IMR-90 (cell line): ENCODE measurements at regions not wholly inside any gene's neighbourhood (a gene's known extent, or its start where the extent isn't known, plus 50 kb on each side); places are given as distances from the start of the nearest gene placed in this dataset.

Experiments
- ATAC-seq: fragments of 200-7000 bp; cut with Tn5 transposase; 2 replicates; pipeline ENCODE4 v1.9.1; 2020; ENCODE audit warnings: low read depth, mild to moderate bottlenecking, moderate library complexity
- BruUV-seq: library from RNA; stranded (reverse); fragments of 400-500 nt; replicated peaks from 2 replicates; lab custom pipeline; 2021; lab: Mats Ljungman, UMichigan
- CTCF ChIA-PET: fragments of 300-600 bp; formaldehyde crosslinking; extraction: SDS; loops from one replicate; lab custom pipeline; 2021; ENCODE audit warnings: antibody characterized with exemption; lab: Yijun Ruan, JAX
- POLR2A ChIA-PET: fragments of 300-600 bp; sonication (Branson Sonifier 250); formaldehyde crosslinking; loops from one replicate; lab custom pipeline; 2022; ENCODE audit warnings: antibody characterized with exemption; ENCODE audit not compliant: unreplicated experiment; lab: Charles Lee
- DNase-seq: peaks from one replicate; pipeline ENCODE4 v3.0.0; 2013
- H2AFZ ChIP-seq: replicated peaks from 2 replicates; pipeline ENCODE3; 2013; ENCODE audit warnings: low read length, mild to moderate bottlenecking; ENCODE audit not compliant: poor library complexity
- H2AK5ac ChIP-seq: 2 replicates; pipeline ENCODE4 v1.6.1; 2013; ENCODE audit warnings: low read depth, low read length, inconsistent platforms
- H2AK9ac ChIP-seq: replicated peaks from 2 replicates; pipeline ENCODE3; 2013; ENCODE audit warnings: mild to moderate bottlenecking, low read depth, low read length, moderate library complexity; ENCODE audit not compliant: poor library complexity
- H2BK120ac ChIP-seq: 2 replicates; pipeline ENCODE4 v1.6.1; 2013; ENCODE audit warnings: low read depth, low read length, inconsistent platforms
- H2BK15ac ChIP-seq: 3 replicates; pipeline ENCODE4 v1.6.1; 2013; ENCODE audit warnings: low read depth, low read length, inconsistent platforms
- H2BK20ac ChIP-seq: 2 replicates; pipeline ENCODE4 v1.6.1; 2013; ENCODE audit warnings: low read depth, mild to moderate bottlenecking, inconsistent platforms, low read length, moderate library complexity
- H2BK5ac ChIP-seq: 2 replicates; pipeline ENCODE4 v1.6.1; 2013; ENCODE audit warnings: mild to moderate bottlenecking, low read depth, low read length, inconsistent platforms; ENCODE audit not compliant: poor library complexity, severe bottlenecking
- H3K14ac ChIP-seq: replicated peaks from 2 replicates; pipeline ENCODE4 v1.6.1; 2013; ENCODE audit warnings: low read depth, low read length, inconsistent platforms
- H3K18ac ChIP-seq: 2 replicates; pipeline ENCODE4 v1.6.1; 2013; ENCODE audit warnings: low read depth, low read length, control low read depth
- H3K23ac ChIP-seq: 2 replicates; pipeline ENCODE4 v1.6.1; 2013; ENCODE audit warnings: low read depth, low read length, inconsistent platforms
- H3K27ac ChIP-seq: 2 replicates; pipeline ENCODE4 v1.5.1; 2013; ENCODE audit warnings: mild to moderate bottlenecking, control low read depth, low read length; ENCODE audit not compliant: insufficient read depth
- H3K27me3 ChIP-seq: 2 replicates; pipeline ENCODE4 v1.6.1; 2013; ENCODE audit warnings: low read length; ENCODE audit not compliant: control insufficient read depth, insufficient read depth
- H3K36me3 ChIP-seq: 2 replicates; pipeline ENCODE4 v1.6.1; 2013; ENCODE audit warnings: low read length, mixed read lengths; ENCODE audit not compliant: control insufficient read depth, insufficient read depth
- H3K4ac ChIP-seq: 2 replicates; pipeline ENCODE4 v1.6.1; 2013; ENCODE audit warnings: low read depth, low read length, inconsistent platforms
- H3K4me1 ChIP-seq: 2 replicates; pipeline ENCODE4 v1.6.1; 2013; ENCODE audit warnings: low read length, mixed read lengths; ENCODE audit not compliant: control insufficient read depth, insufficient read depth
- H3K4me2 ChIP-seq: 2 replicates; pipeline ENCODE4 v1.6.1; 2013; ENCODE audit warnings: low read depth, mild to moderate bottlenecking, control low read depth, low read length, moderate library complexity
- H3K4me3 ChIP-seq: 2 replicates; pipeline ENCODE4 v1.5.1; 2013; ENCODE audit warnings: low read depth, mild to moderate bottlenecking, control low read depth, low read length, moderate library complexity; ENCODE audit not compliant: insufficient read depth
- H3K56ac ChIP-seq: 2 replicates; pipeline ENCODE4 v1.6.1; 2013; ENCODE audit warnings: low read length, inconsistent platforms; ENCODE audit not compliant: insufficient read depth; ENCODE audit errors: extremely low read depth
- H3K79me1 ChIP-seq, 2 experiments: 2 replicates each; pipeline ENCODE4 v1.6.1; 2013; ENCODE audit warnings: low read length in 2 of 2, inconsistent platforms in 1 of 2, low read depth in 1 of 2
- H3K9ac ChIP-seq: 2 replicates; pipeline ENCODE4 v1.6.1; 2013; ENCODE audit warnings: low read depth, low read length, control low read depth
- H3K9me1 ChIP-seq: 2 replicates; pipeline ENCODE4 v1.6.1; 2013; ENCODE audit warnings: low read length, inconsistent platforms; ENCODE audit not compliant: insufficient read depth
- H3K9me3 ChIP-seq: 2 replicates; pipeline ENCODE4 v1.6.1; 2013; ENCODE audit warnings: low read length; ENCODE audit not compliant: control insufficient read depth, insufficient read depth
- H4K20me1 ChIP-seq: 2 replicates; pipeline ENCODE4 v1.6.1; 2013; ENCODE audit warnings: low read length, inconsistent platforms; ENCODE audit not compliant: insufficient read depth
- H4K5ac ChIP-seq: 2 replicates; pipeline ENCODE4 v1.6.1; 2013; ENCODE audit warnings: mild to moderate bottlenecking, low read depth, low read length, control low read depth
- H4K8ac ChIP-seq, 2 experiments: 2 replicates each; pipeline ENCODE4 v1.6.1; 2013; ENCODE audit warnings: low read depth in 2 of 2, low read length in 2 of 2, control low read depth in 1 of 2, inconsistent platforms in 1 of 2
- H4K91ac ChIP-seq: 2 replicates; pipeline ENCODE4 v1.6.1; 2013; ENCODE audit warnings: low read depth, low read length, inconsistent platforms; ENCODE audit not compliant: insufficient read depth
- ELK1 ChIP-seq: fragments of 150-350 bp; IDR thresholded peaks from 2 replicates; pipeline ENCODE4 v1.6.1; 2016; ENCODE audit warnings: low read depth, mild to moderate bottlenecking, low read length, moderate library complexity, borderline replicate concordance
- MAZ ChIP-seq: IDR thresholded peaks from 2 replicates; pipeline ENCODE4 v1.6.1; 2012; ENCODE audit warnings: low read depth, mild to moderate bottlenecking, low read length, improper control_type of control experiment, moderate library complexity, borderline replicate concordance
- USF2 ChIP-seq: fragments of 150-350 bp; IDR thresholded peaks from 2 replicates; pipeline ENCODE4 v1.6.1; 2017; ENCODE audit warnings: mild to moderate bottlenecking, antibody characterized with exemption, low read length, low read depth
- WGBS, 2 experiments: methylation state at CpG; one replicate each; pipeline versions ENCODE4 v1.1.5 to v1.1.7; 2013; ENCODE audit warnings: missing lambda C conversion rate in 2 of 2; ENCODE audit not compliant: insufficient read length in 1 of 2; ENCODE audit errors: extremely low coverage in 2 of 2; 5-methylcytosine and 5-hydroxymethylcytosine counted together
- dilution Hi-C: fragments of 300-500 bp; cut with HindIII; formaldehyde crosslinking; loops from one replicate; pipeline ENCODE4 v1.14.3; 2018; ENCODE audit warnings: low sequenced_read_pairs; ENCODE audit not compliant: unreplicated experiment
- in situ Hi-C: fragments of 300-500 bp; cut with MboI; formaldehyde crosslinking; loops from 3 replicates; pipeline ENCODE4 v1.14.3; 2019; ENCODE audit warnings: low sequenced_read_pairs, inconsistent platforms, mixed read lengths
- intact Hi-C: fragments of 100-400 bp; cut with micrococcal nuclease; formaldehyde crosslinking; loops from 2 replicates; pipeline ENCODE4 v1.10.0; 2022

- Histone ChIP-seq H4K8ac (no peak overlapping the region), H2AK5ac (no peak overlapping the region), H2BK120ac (0 out of 2 replicates have a peak overlapping the region, but pooled peaks have one; percentile 1), H3K14ac (peak overlapping the region; percentile 23; the same call in 1 of the 2 replicates), H2AFZ (no peak overlapping the region), H3K9me1 (peaks cover 13% of the 10 kb centered on the region; the same call in 1 of the 2 replicates), H3K4me2 (no peak overlapping the region), H3K9ac (no peak overlapping the region), H2AK9ac (no peak overlapping the region), H3K79me1 (no peaks in the 10 kb centered on the region), H3K27ac (no peak overlapping the region), H3K4ac (no peak overlapping the region), H2BK15ac (no peak overlapping the region), H4K20me1 (no peaks in the 10 kb centered on the region), H3K4me3 (no peak overlapping the region), H2BK5ac (no peak overlapping the region), H3K56ac (no peak overlapping the region), H3K4me1 (peaks cover 5% of the 10 kb centered on the region), H3K36me3 (no peaks in the 10 kb centered on the region), H3K23ac (no peak overlapping the region), H4K5ac (no peak overlapping the region), H3K18ac (no peak overlapping the region), H3K27me3 (peaks cover 7% of the 10 kb centered on the region; the same call in 1 of the 2 replicates), H3K9me3 (peaks cover 6% of the 10 kb centered on the region), H4K91ac (no peak overlapping the region), H2BK20ac (no peak overlapping the region)
- no TSS peak for BruUV-seq
- in situ Hi-C loops, result no loop called here
- POLR2A ChIA-PET, result no interaction called here
- dilution Hi-C loops, result no loop called here
- ATAC-seq (no peak), DNase-seq (peak; percentile 60)
- CTCF ChIA-PET, result no interaction called here
- 38% methylated on average over 1 of the region's 4 CpGs; no CpG with 5 or more reads in 1 of the 2 experiments for WGBS, 2 experiments
- intact Hi-C loops, result no loop called here
- TF ChIP-seq MAZ (no peak), ELK1 (no peak), USF2 (no peak)
Measured at GRCh38 chr16:87230571-87230970, 86.6 kb downstream of the C16orf95 start.
